Neuronal stem cell (in vitro differentiated cells): ENCODE measurements at regions not wholly inside any gene's neighbourhood (a gene's known extent, or its start where the extent isn't known, plus 50 kb on each side); places are given as distances from the start of the nearest gene placed in this dataset.

Source experiments
- DNase-seq: peaks from one replicate; pipeline ENCODE4 v3.0.0-alpha.2; 2013; ENCODE audit warnings: low spot score
- H2AFZ ChIP-seq: one replicate; pipeline ENCODE4 v1.6.1; 2013; ENCODE audit warnings: mild to moderate bottlenecking, low read length, inconsistent platforms
- H2AK5ac ChIP-seq: 2 replicates; pipeline ENCODE4 v1.6.1; 2013; ENCODE audit warnings: low read depth, mild to moderate bottlenecking, inconsistent platforms, low read length, moderate library complexity, mixed read lengths
- H2BK120ac ChIP-seq: 2 replicates; pipeline ENCODE4 v1.6.1; 2013; ENCODE audit warnings: low read depth, mild to moderate bottlenecking, inconsistent platforms, low read length, moderate library complexity, mixed read lengths
- H2BK12ac ChIP-seq: one replicate; pipeline ENCODE4 v1.6.1; 2013; ENCODE audit warnings: low read length, inconsistent platforms
- H2BK15ac ChIP-seq: 2 replicates; pipeline ENCODE4 v1.6.1; 2013; ENCODE audit warnings: mild to moderate bottlenecking, low read length, inconsistent platforms, mixed read lengths
- H2BK5ac ChIP-seq: one replicate; pipeline ENCODE4 v1.6.1; 2013; ENCODE audit warnings: inconsistent platforms, mild to moderate bottlenecking, low read length, moderate library complexity
- H3K14ac ChIP-seq: one replicate; pipeline ENCODE4 v1.6.1; 2013; ENCODE audit warnings: low read length, inconsistent platforms
- H3K18ac ChIP-seq: 2 replicates; pipeline ENCODE4 v1.6.1; 2013; ENCODE audit warnings: low read length, inconsistent platforms
- H3K23ac ChIP-seq: 2 replicates; pipeline ENCODE4 v1.6.1; 2013; ENCODE audit warnings: low read depth, mild to moderate bottlenecking, mixed read lengths, low read length, inconsistent platforms; ENCODE audit not compliant: poor library complexity
- H3K27ac ChIP-seq: replicated peaks from 3 replicates; pipeline ENCODE4 v1.5.1; 2013; ENCODE audit warnings: low read length, inconsistent platforms
- H3K27me3 ChIP-seq, 3 experiments: 2 replicates each; pipeline ENCODE4 v1.6.1; 2013; ENCODE audit warnings: low read length in 3 of 3, mild to moderate bottlenecking in 2 of 3, inconsistent platforms in 1 of 3, low read depth in 1 of 3, mixed read lengths in 1 of 3, moderate library complexity in 1 of 3; ENCODE audit not compliant: control insufficient read depth in 3 of 3, insufficient read depth in 3 of 3
- H3K36me3 ChIP-seq, 2 donors: replicated peaks in 1 of 2; 2 replicates each; pipeline ENCODE4 v1.6.1; 2013; ENCODE audit warnings: low read length in 2 of 2; ENCODE audit not compliant: control insufficient read depth in 2 of 2, insufficient read depth in 2 of 2
- H3K4ac ChIP-seq: 2 replicates; pipeline ENCODE4 v1.6.1; 2013; ENCODE audit warnings: inconsistent platforms, mild to moderate bottlenecking, low read length, moderate library complexity
- H3K4me1 ChIP-seq, 2 donors: 1 replicate in 1 of 2; 2 replicates in 1 of 2; pipeline ENCODE4 v1.6.1; 2013; ENCODE audit warnings: low read length in 2 of 2, low read depth in 1 of 2; ENCODE audit not compliant: control insufficient read depth in 2 of 2, insufficient read depth in 1 of 2
- H3K4me2 ChIP-seq: one replicate; pipeline ENCODE4 v1.6.1; 2013; ENCODE audit warnings: mild to moderate bottlenecking, low read length, inconsistent platforms; ENCODE audit not compliant: insufficient read depth, poor library complexity, severe bottlenecking
- H3K4me3 ChIP-seq, 2 donors: 2 replicates each; pipeline ENCODE4 v1.5.1; 2013; ENCODE audit warnings: low read length in 2 of 2, mild to moderate bottlenecking in 2 of 2, inconsistent platforms in 1 of 2, moderate library complexity in 1 of 2
- H3K79me1 ChIP-seq: one replicate; pipeline ENCODE4 v1.6.1; 2013; ENCODE audit warnings: low read depth, mild to moderate bottlenecking, inconsistent platforms, low read length, moderate library complexity
- H3K9ac ChIP-seq: one replicate; pipeline ENCODE4 v1.6.1; 2013; ENCODE audit warnings: mild to moderate bottlenecking, low read depth, low read length, inconsistent platforms; ENCODE audit not compliant: poor library complexity
- H3K9me3 ChIP-seq, 2 donors: replicated peaks in 1 of 2; 2 replicates each; pipeline versions ENCODE3 to v1.6.1; 2013; ENCODE audit warnings: low read length in 2 of 2, mild to moderate bottlenecking in 2 of 2, inconsistent platforms in 1 of 2, low read depth in 1 of 2, mixed read lengths in 1 of 2, moderate library complexity in 1 of 2; ENCODE audit not compliant: control insufficient read depth in 2 of 2, insufficient read depth in 1 of 2
- H4K8ac ChIP-seq: one replicate; pipeline ENCODE4 v1.6.1; 2013; ENCODE audit warnings: low read depth, mild to moderate bottlenecking, inconsistent platforms, low read length, moderate library complexity
- H4K91ac ChIP-seq: one replicate; pipeline ENCODE4 v1.6.1; 2013; ENCODE audit warnings: low read length, low read depth, mild to moderate bottlenecking, inconsistent platforms; ENCODE audit not compliant: poor library complexity
- WGBS, 2 donors: extraction: QIAGEN DNeasy Blood & Tissue Kit; methylation state at CpG; one replicate each; pipeline ENCODE4 v1.1.7; 2013; ENCODE audit warnings: missing lambda C conversion rate in 2 of 2, mixed read lengths in 1 of 2; ENCODE audit not compliant: insufficient read length in 2 of 2, insufficient replicate concordance in 1 of 2; ENCODE audit errors: extremely low coverage in 2 of 2; 5-methylcytosine and 5-hydroxymethylcytosine counted together

- no peak overlapping the region for H2BK12ac ChIP-seq
- no peaks in the 10 kb centered on the region for H3K4me1 ChIP-seq
- no peak overlapping the region for H3K18ac ChIP-seq
- H3K27ac ChIP-seq, result no peak overlapping the region
- WGBS, 2 donors, result no CpG with 5 or more reads among the region's 1 CpG
- no peak overlapping the region for H2BK5ac ChIP-seq
- no peak overlapping the region for H2BK15ac ChIP-seq
- H4K8ac ChIP-seq, result no peak overlapping the region
- no peak overlapping the region for H3K14ac ChIP-seq
- no peak overlapping the region for H2AK5ac ChIP-seq
- no peak overlapping the region for H3K23ac ChIP-seq
- H2AFZ ChIP-seq, result no peak overlapping the region
- H3K79me1 ChIP-seq, result no peaks in the 10 kb centered on the region
- H3K27me3 ChIP-seq, result no peaks in the 10 kb centered on the region
- no peak overlapping the region for H3K4ac ChIP-seq
- H3K9me3 ChIP-seq, result no peaks in the 10 kb centered on the region
- H3K36me3 ChIP-seq, result no peaks in the 10 kb centered on the region
- no peak overlapping the region for H4K91ac ChIP-seq
- H3K9ac ChIP-seq, result no peak overlapping the region
- DNase-seq, result no peak
- no peak overlapping the region for H3K4me3 ChIP-seq
- H2BK120ac ChIP-seq, result no peak overlapping the region
- no peak overlapping the region for H3K4me2 ChIP-seq
These were observed 2159.7 kb downstream of the PCDH7 start for GRCh38 chr4:32879913-32880312.

GRCh38 chr4:32884198-32884597, 2164.0 kb downstream of the PCDH7 start:
- Histone ChIP-seq H2BK12ac (no peak overlapping the region), H3K79me1 (no peaks in the 10 kb centered on the region), H3K4me2 (no peak overlapping the region), H3K27ac (no peak overlapping the region), H3K18ac (no peak overlapping the region), H3K36me3 (no peaks in the 10 kb centered on the region), H3K9me3 (no peaks in the 10 kb centered on the region), H3K23ac (no peak overlapping the region), H2BK15ac (no peak overlapping the region), H3K4ac (no peak overlapping the region), H3K27me3 (no peaks in the 10 kb centered on the region), H3K4me3 (no peak overlapping the region), H3K14ac (no peak overlapping the region), H3K9ac (no peak overlapping the region), H4K8ac (no peak overlapping the region), H3K4me1 (no peaks in the 10 kb centered on the region), H2BK5ac (no peak overlapping the region), H4K91ac (no peak overlapping the region), H2BK120ac (no peak overlapping the region), H2AFZ (no peak overlapping the region), H2AK5ac (no peak overlapping the region)
- no peak for DNase-seq
- no CpG with 5 or more reads among the region's 2 CpGs for WGBS, 2 donors

- no peak overlapping the region for H3K27ac ChIP-seq
- no peak overlapping the region for H2AK5ac ChIP-seq
- no peaks in the 10 kb centered on the region for H3K36me3 ChIP-seq
- no peaks in the 10 kb centered on the region for H3K27me3 ChIP-seq
- no peak overlapping the region for H3K4me2 ChIP-seq
- no peak overlapping the region for H4K8ac ChIP-seq
- no peak overlapping the region for H3K9ac ChIP-seq
- no peak overlapping the region for H2BK120ac ChIP-seq
- WGBS, 2 donors, result no CpG with 5 or more reads among the region's 4 CpGs
- no peak overlapping the region for H3K14ac ChIP-seq
- no peak overlapping the region for H3K4me3 ChIP-seq
- H3K4me1 ChIP-seq, result no peaks in the 10 kb centered on the region
- H2BK5ac ChIP-seq, result no peak overlapping the region
- no peak overlapping the region for H4K91ac ChIP-seq
- no peak overlapping the region for H2BK12ac ChIP-seq
- no peak overlapping the region for H3K4ac ChIP-seq
- no peaks in the 10 kb centered on the region for H3K79me1 ChIP-seq
- H2AFZ ChIP-seq, result no peak overlapping the region
- no peak for DNase-seq
- no peak overlapping the region for H3K18ac ChIP-seq
- H3K9me3 ChIP-seq, result no peaks in the 10 kb centered on the region
- H3K23ac ChIP-seq, result no peak overlapping the region
- no peak overlapping the region for H2BK15ac ChIP-seq
These were observed 2170.2 kb downstream of the PCDH7 start for GRCh38 chr4:32890398-32890797.

DNA sequence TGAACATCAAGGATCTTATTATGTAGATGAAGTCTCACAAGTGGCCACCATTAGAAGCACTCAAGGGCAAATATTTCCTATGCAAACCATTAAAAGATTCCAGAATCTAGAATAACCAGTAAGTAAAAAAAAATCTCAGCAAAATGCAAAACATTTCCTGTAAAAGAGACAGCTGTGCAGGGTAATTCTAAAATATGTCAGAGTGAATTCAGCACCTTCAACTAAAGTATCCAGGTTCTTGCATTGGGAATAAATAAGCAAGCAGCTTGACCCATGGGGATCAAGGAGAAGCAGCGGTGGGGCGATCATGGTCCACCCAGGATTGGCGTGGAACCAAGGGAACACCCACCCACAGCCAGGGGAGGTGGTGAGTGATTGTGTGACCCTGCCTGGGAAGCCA, 2188.9 kb downstream of the PCDH7 start:
- H3K9ac ChIP-seq, result no peak overlapping the region
- no peak overlapping the region for H3K18ac ChIP-seq
- no peak overlapping the region for H3K4ac ChIP-seq
- H2BK12ac ChIP-seq, result no peak overlapping the region
- no peaks in the 10 kb centered on the region for H3K4me1 ChIP-seq
- H3K14ac ChIP-seq, result no peak overlapping the region
- H3K27me3 ChIP-seq, result no peaks in the 10 kb centered on the region
- no peak overlapping the region for H2BK120ac ChIP-seq
- no peaks in the 10 kb centered on the region for H3K36me3 ChIP-seq
- no peak for DNase-seq
- no CpG with 5 or more reads among the region's 3 CpGs for WGBS, 2 donors
- H3K79me1 ChIP-seq, result no peaks in the 10 kb centered on the region
- H3K4me3 ChIP-seq, result no peak overlapping the region
- H3K23ac ChIP-seq, result no peak overlapping the region
- no peak overlapping the region for H4K8ac ChIP-seq
- no peak overlapping the region for H2BK5ac ChIP-seq
- H2AFZ ChIP-seq, result no peak overlapping the region
- H2BK15ac ChIP-seq, result no peak overlapping the region
- peaks cover 0 to 2% of the 10 kb centered on the region in 2 donors for H3K9me3 ChIP-seq
- H4K91ac ChIP-seq, result no peak overlapping the region
- H3K27ac ChIP-seq, result no peak overlapping the region
- H2AK5ac ChIP-seq, result no peak overlapping the region
- H3K4me2 ChIP-seq, result no peak overlapping the region
